ENCODE measurements at regions not wholly inside any gene's neighbourhood (a gene's known extent, or its start where the extent isn't known, plus 50 kb on each side); places are given as distances from the start of the nearest gene placed in this dataset.

GRCh38 chr14:101188571-101188915 is 285.0 kb upstream of the RTL1 start:
- intact Hi-C loops (cut with micrococcal nuclease): no loop called here
- TF ChIP-seq ELF1 (IDR thresholded peaks at IDR 0.05; ENCODE audit: borderline replicate concordance, low read depth): no peak
- no peak for TF ChIP-seq YY1 (IDR thresholded peaks at IDR 0.05; ENCODE audit: extremely low read depth, insufficient replicate concordance, low read depth, low read length)
- TF ChIP-seq ZNF274 (IDR thresholded peaks at IDR 0.05; ENCODE audit: low read depth, low read length): no peak
- no peak for TF ChIP-seq TCF7L2 (IDR thresholded peaks at IDR 0.05; ENCODE audit: borderline replicate concordance, extremely low read depth, insufficient read depth, insufficient read length)
- TF ChIP-seq CBX3 (IDR thresholded peaks at IDR 0.05; ENCODE audit: low read depth): no peak
- H3K27me3 ChIP-seq (ENCODE audit: insufficient read depth, low read length): no peaks in the 10 kb centered on the region; the same call in 1 of the 2 replicates

GRCh38 chr14:101189266-101189665 is 285.7 kb upstream of the RTL1 start:
- H3K9ac ChIP-seq (ENCODE audit: low read length): no peak overlapping the region
- no peak overlapping the region for H2AFZ ChIP-seq (ENCODE audit: low read depth, low read length, poor library complexity, severe bottlenecking)
- no peak for ATAC-seq
- no peak overlapping the region for H3K4me2 ChIP-seq (ENCODE audit: low read length)
- TF ChIP-seq ZBTB33 (IDR thresholded peaks at IDR 0.05; ENCODE audit: extremely low read depth, insufficient replicate concordance, low read length) (no peak), POLR2A (IDR thresholded peaks at IDR 0.05; ENCODE audit: borderline replicate concordance, extremely low read depth, insufficient read depth, insufficient read length) (no peak), MAX (IDR thresholded peaks at IDR 0.05) (no peak), POLR2AphosphoS5 (IDR thresholded peaks at IDR 0.05; ENCODE audit: low read depth, low read length) (no peak), ATF3 (IDR thresholded peaks at IDR 0.05) (no peak)
- H3K36me3 ChIP-seq (ENCODE audit: control insufficient read depth in 1 of 2, insufficient read depth in 2 of 2, low read length in 2 of 2): no peaks in the 10 kb centered on the region
- no peaks in the 10 kb centered on the region; the same call in 1 of the 2 replicates for H3K27me3 ChIP-seq (ENCODE audit: insufficient read depth, low read length)
- H3K27ac ChIP-seq (ENCODE audit: low read depth, low read length): no peak overlapping the region
- no peaks in the 10 kb centered on the region for H3K9me2 ChIP-seq (ENCODE audit: insufficient read depth)
- no TSS peak for BruUV-seq (replicated peaks)
- POLR2A ChIA-PET: no interaction called here
- H4K20me1 ChIP-seq (ENCODE audit: insufficient read depth): no peaks in the 10 kb centered on the region
- intact Hi-C loops (cut with micrococcal nuclease): no loop called here
- H3K79me2 ChIP-seq (ENCODE audit: insufficient read depth, low read length): no peaks in the 10 kb centered on the region
- H3K4me3 ChIP-seq (replicated peaks in 1 of 2; ENCODE audit: low read depth in 1 of 2, low read length in 2 of 2): no peak overlapping the region
- CTCF ChIA-PET: no interaction called here
- no peak for DNase-seq (ENCODE audit: low read depth, low spot score)
- RAD21 ChIA-PET (ENCODE audit: low non-redundant PET in 1 of 2, low total read pairs in 2 of 2, uncharacterized antibody in 2 of 2, unreplicated experiment in 2 of 2): no interaction called here
- no peaks in the 10 kb centered on the region for H3K4me1 ChIP-seq (ENCODE audit: control insufficient read depth in 1 of 2, insufficient read depth in 2 of 2, low read length in 2 of 2)
- no peaks in the 10 kb centered on the region for H3K9me3 ChIP-seq (ENCODE audit: control insufficient read depth in 1 of 2, insufficient read depth in 1 of 2, low read depth in 1 of 2, low read length in 2 of 2)

More at GRCh38 chr14:101188571-101188915, 285.0 kb upstream of the RTL1 start:
- H3K9ac ChIP-seq (ENCODE audit: low read length): no peak overlapping the region
- H3K27ac ChIP-seq (ENCODE audit: low read depth, low read length): no peak overlapping the region
- ChIA-PET POLR2A (no interaction called here), CTCF (no interaction called here), RAD21 (ENCODE audit: low non-redundant PET in 1 of 2, low total read pairs in 2 of 2, uncharacterized antibody in 2 of 2, unreplicated experiment in 2 of 2) (no interaction called here)
- H3K36me3 ChIP-seq (ENCODE audit: control insufficient read depth in 1 of 2, insufficient read depth in 2 of 2, low read length in 2 of 2): no peaks in the 10 kb centered on the region
- no peaks in the 10 kb centered on the region for H3K9me2 ChIP-seq (ENCODE audit: insufficient read depth)
- H3K4me2 ChIP-seq (ENCODE audit: low read length): no peak overlapping the region
- no peaks in the 10 kb centered on the region for H3K9me3 ChIP-seq (ENCODE audit: control insufficient read depth in 1 of 2, insufficient read depth in 1 of 2, low read depth in 1 of 2, low read length in 2 of 2)
- DNase-seq (ENCODE audit: low read depth, low spot score) (no peak), ATAC-seq (no peak)
- no peaks in the 10 kb centered on the region for H4K20me1 ChIP-seq (ENCODE audit: insufficient read depth)
- no peaks in the 10 kb centered on the region for H3K79me2 ChIP-seq (ENCODE audit: insufficient read depth, low read length)
- no peak overlapping the region for H3K4me3 ChIP-seq (replicated peaks in 1 of 2; ENCODE audit: low read depth in 1 of 2, low read length in 2 of 2)
- H3K4me1 ChIP-seq (ENCODE audit: control insufficient read depth in 1 of 2, insufficient read depth in 2 of 2, low read length in 2 of 2): no peaks in the 10 kb centered on the region
- H2AFZ ChIP-seq (ENCODE audit: low read depth, low read length, poor library complexity, severe bottlenecking): no peak overlapping the region
- no TSS peak for BruUV-seq (replicated peaks)
